ENCODE measurements at regions not wholly inside any gene's neighbourhood (a gene's known extent, or its start where the extent isn't known, plus 50 kb on each side); places are given as distances from the start of the nearest gene placed in this dataset.
A peak's percentile ranks its signal among the peaks of the same experiment; 100 is the strongest.
"Not testable (repeated sequence)": the region's sequence is repeated elsewhere in the genome, so short reads cannot be mapped to it uniquely, and the experiment has no call there.

- DNase-seq = no peak
Observed at GRCh38 chr1:101151286-101151685, 85.5 kb upstream of the S1PR1 start.

GRCh38 chr1:101150670-101151069 is 86.1 kb upstream of the S1PR1 start:
- no peak for DNase-seq

DNA sequence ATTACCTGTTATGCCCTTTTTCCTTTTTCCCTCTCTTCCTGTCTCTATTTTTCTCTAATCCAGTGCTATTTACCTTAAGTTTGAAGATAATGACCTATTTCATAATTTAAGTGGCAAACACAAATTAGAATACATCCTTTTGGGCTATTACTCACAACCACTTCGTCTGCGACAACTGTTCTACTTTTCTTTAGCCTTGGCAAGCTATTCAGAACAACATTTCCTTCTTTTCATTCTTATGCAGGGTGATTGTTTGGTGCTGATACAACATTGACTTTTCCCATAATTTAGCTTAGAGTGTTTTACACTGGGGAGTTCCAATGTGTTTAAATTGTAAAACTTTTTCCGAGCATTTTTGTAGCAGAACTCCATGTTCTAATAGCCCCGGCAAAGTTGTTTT is 86.6 kb upstream of the S1PR1 start:
- no peak for DNase-seq

- DNase-seq = no peak
Observed at GRCh38 chr1:101148980-101149379, 87.8 kb upstream of the S1PR1 start.

- no peak for DNase-seq
Observed at GRCh38 chr1:101147381-101147780, 89.4 kb upstream of the S1PR1 start.

GRCh38 chr1:101145449-101145820 is 91.4 kb upstream of the S1PR1 start:
- no peak for DNase-seq

- no peak for DNase-seq
Observed at GRCh38 chr1:101144671-101145448, 92.0 kb upstream of the S1PR1 start.

DNA sequence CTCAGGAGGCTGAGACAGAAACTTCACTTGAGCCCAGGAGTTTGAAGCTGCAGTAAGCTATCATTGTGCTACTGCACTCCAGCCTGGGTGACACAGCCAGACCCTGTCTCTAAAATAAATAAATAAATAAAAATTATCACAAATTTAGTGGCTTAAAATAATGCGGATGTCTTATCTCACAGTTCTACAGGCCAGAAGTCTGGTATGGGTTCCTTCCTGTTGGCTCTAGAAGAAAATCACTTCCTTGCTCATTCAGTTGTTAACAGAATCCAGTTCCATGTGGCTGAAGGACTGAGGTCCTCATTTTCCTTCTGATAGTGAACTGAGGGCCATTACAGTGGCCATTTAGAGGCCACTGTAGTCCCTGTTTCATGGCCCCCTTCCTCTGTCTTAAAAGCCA is 94.6 kb upstream of the S1PR1 start:
- no peak for DNase-seq

GRCh38 chr1:101141376-101141775 is 95.4 kb upstream of the S1PR1 start:
- DNase-seq = no peak

GRCh38 chr1:101139821-101140718 is 96.7 kb upstream of the S1PR1 start:
- DNase-seq = no peak

DNA sequence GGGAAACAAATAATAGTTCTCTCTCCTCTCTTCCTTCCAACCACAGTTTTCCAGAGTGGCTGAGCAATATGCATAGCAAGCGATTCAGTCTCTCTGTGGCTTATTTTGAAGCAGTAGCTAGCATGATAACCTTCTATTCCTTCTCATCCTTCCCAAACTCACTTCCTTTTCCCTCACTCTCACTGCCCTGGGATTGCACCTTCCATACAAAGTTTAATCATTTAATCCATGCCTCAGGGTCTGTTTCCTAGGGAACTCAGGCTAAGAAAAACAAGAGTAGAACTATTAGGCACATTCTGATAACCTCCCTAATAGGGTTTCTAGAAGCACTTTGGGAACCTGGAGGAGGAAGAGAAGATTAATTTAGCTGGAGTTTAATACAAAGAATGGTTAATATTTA is 97.7 kb upstream of the S1PR1 start:
- DNase-seq = no peak

DNA sequence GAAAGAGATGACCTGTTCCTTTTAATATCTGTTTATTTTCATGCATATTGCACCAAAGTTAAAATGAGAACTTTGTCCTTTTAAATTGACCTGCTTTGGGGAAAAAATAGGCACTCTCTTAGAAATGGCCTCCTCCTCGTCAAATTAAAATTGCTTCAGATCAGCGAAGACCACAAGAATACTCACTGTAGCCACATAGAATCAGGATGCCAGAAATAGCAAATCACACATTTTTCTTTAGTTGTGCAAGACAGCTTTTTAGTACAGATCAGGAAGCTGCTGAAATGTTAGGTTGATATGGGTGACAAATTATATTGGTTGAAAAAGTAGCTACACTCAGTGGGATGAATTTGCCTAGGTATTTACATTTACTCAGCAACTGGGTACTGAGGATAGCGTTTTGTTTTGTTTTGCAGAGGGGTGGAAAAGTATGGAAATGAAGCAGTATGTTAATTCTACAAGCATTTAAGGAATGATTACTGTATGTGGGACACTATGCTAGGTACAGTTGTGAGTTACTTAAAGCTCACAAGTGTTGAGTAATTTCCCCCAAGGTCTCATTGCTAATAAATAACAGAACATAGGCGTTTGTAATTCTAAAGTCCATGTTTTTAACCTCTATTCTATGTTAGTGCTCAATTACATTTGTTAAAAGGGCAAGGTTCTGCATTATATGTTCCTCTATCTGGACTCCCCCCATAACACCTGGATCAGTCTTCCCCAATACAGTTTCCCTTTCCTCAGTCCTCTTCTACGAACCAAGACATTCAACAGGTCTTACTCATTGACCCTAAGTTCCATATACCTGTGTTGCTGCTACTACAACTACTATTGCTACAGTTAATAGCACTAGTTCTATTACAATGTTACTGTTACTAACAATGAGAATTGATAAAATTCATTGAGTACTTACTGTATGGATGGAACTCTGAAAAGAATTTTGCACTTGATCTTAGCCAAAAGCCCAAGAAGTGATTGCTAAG is 99.4 kb upstream of the S1PR1 start:
- DNase-seq = no peak

DNA sequence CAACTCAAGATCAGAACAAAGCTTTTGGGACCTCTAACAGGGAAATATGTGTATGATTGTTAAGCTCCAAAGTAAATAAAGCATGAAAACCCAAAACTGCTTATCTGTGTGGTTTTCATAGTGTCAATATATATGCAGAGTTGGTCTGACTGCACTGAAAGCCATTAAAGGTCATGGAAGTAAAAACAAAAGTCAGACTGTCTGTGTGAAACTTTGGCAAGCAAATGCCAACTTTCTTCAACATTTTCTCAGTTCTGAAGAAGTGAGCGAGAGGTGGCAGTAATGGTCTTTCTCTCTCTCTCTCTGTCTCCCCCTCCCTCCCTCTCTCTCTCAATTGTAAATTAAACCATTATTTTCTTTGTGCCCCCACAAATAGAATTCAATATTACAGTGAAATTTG is 100.1 kb upstream of the S1PR1 start:
- DNase-seq = peak in 1 of 2 experiments; percentile 9

DNA sequence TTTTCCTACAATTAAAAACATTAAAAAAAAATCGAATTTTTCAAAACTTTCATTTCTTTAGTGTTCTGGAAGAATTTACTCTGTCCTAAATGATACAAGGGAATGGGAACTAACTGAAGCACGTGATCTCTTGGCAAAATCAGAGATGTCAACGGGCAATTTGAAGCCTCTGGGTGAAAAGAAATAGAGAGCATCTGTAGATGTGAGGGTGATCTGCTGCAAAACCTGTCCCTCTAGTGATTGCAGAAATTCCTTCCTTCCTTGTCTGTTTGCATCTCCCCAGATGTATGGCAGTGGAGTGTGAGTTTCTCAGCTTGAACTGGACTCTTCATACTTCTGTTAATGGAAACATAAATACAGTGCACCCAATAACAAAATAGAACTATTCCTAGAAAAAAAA is 100.5 kb upstream of the S1PR1 start:
- no peak for DNase-seq

GRCh38 chr1:101135526-101135925 is 101.3 kb upstream of the S1PR1 start:
- no peak for DNase-seq

- no peak for DNase-seq
Observed at GRCh38 chr1:101131239-101131843, 105.5 kb upstream of the S1PR1 start.

GRCh38 chr1:101130673-101131072 is 105.1 kb upstream of the DPH5 start:
- no peak for DNase-seq

- no peak for DNase-seq
Observed at GRCh38 chr1:101128846-101129245, 103.3 kb upstream of the DPH5 start.

DNA sequence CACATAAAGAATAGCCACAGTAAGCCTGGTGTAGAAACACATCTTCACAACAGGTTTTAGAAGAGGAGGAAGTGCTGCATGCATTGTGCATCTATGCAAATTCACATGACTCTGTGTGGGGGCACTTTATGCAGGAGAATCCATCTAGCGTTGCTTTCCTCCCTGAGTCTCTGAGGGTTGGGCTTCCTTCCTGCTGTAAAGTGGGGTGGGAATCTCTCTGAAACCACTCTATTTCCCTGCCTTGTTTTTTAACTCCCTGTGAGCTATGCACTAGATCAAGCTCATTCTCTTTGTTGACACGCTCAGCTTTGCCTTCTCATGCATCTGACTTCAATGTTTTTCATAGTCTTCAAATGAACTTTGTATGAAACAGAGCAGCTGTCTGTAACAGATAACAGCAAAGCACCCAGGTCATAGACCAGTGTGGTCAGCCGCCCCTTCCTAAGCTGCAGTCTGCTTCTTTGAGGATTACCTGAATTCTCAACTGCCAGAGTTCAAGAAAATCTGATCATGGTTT is 102.7 kb upstream of the DPH5 start:
- DNase-seq = peak; percentile 25 to 32

DNA sequence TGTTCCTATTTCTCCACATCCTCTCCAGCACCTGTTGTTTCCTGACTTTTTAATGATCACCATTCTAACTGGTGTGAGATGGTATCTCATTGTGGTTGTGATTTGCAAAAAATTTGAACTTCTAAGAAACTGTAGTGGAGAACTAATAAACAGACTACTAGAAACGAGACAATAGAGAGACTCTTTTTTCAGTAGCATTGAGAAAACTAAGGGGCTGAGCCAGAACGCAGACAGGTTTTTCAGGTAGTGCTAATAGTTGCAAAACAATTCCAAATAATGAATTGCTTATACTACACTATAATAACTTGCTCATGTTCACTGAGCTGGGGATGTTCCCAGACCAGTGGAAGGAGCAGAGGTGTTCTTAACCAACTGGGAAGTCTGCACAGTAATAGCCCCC is 98.8 kb upstream of the DPH5 start:
- DNase-seq = no peak

- not testable (repeated sequence) for DNase-seq
Observed at GRCh38 chr1:101123904-101124303, 98.3 kb upstream of the DPH5 start.

- DNase-seq = no peak
Observed at GRCh38 chr1:101122452-101123166, 97.0 kb upstream of the DPH5 start.

Measured in activated CD4-positive, alpha-beta T cell treated with anti-CD3 and anti-CD28 coated beads, Interleukin-2, amount 50 U/mL, for 4 hours (primary cell).